GM21526 (cell line): ENCODE measurements at regions not wholly inside any gene's neighbourhood (a gene's known extent, or its start where the extent isn't known, plus 50 kb on each side); places are given as distances from the start of the nearest gene placed in this dataset.
"Not testable (repeated sequence)": the region's sequence is repeated elsewhere in the genome, so short reads cannot be mapped to it uniquely, and the experiment has no call there.

Experiments used
- ATAC-seq: cut with Tn5 transposase; IDR thresholded peaks from one replicate; pipeline ENCODE4 v1.9.1; 2021; ENCODE audit warnings: moderate library complexity; ENCODE audit not compliant: unreplicated experiment, low FRiP score

- ATAC-seq: no peak
These were observed 372.9 kb upstream of the NDST3 start for GRCh38 chr4:117661091-117662072.

DNA sequence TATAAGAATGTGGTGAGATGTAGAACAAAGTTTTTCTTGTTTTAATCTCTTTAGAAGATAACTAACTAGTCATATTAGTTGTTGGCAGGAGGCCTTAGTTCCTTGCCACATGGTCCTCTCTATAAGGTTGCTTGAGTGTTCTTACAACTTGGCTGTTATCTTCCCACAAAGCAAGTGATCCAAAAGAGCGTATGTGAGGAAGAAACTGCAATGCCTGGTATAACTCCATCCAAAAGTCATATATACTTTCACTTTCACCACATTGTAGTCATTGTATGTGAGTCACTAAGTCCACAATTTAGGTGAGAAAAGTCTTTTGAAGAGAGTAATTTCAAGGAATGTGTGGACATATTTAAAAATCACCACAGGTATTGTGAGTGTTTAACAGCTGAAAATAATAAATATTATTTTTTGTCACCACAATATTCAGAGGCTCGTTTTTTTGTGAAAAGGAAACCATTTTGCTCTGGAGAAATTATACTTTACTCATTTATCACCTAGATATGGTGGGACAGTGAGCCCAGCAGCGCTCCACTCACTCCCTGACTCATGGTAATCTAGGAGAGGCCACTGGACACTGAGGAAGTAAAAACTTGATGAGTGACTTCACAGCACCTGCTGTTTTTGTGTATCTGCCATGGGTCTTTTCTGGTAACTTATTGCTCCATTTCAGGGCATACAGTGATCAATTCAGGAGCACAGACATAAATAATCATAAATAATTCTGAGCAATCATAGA is 369.4 kb upstream of the NDST3 start:
- ATAC-seq: no peak

DNA sequence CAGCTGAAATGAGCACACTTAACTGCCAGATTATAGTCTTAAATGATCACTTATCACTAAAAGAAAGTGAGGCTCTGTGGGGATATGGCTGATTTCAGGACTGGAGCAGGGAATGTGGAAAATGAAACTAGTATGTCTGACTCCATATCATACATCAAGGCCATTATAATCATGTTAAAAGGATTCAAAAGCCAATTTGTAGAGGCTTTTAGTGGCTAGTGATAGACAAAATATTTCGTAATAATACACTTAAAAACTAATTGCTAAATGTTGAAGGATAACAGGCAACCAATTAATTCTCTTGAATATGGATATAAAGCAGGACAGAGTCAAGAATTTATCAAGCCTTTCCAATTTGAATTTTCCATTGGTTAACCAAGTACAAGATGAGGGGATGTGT is 358.1 kb upstream of the NDST3 start:
- no peak for ATAC-seq

GRCh38 chr4:117678861-117679260 is 355.4 kb upstream of the NDST3 start:
- no peak for ATAC-seq

- no peak for ATAC-seq
These were observed 342.5 kb upstream of the NDST3 start for GRCh38 chr4:117691572-117692351.

- ATAC-seq: no peak
These were observed 341.7 kb upstream of the NDST3 start for GRCh38 chr4:117692538-117692937.

GRCh38 chr4:117699595-117699994 is 334.7 kb upstream of the NDST3 start:
- ATAC-seq: no peak

DNA sequence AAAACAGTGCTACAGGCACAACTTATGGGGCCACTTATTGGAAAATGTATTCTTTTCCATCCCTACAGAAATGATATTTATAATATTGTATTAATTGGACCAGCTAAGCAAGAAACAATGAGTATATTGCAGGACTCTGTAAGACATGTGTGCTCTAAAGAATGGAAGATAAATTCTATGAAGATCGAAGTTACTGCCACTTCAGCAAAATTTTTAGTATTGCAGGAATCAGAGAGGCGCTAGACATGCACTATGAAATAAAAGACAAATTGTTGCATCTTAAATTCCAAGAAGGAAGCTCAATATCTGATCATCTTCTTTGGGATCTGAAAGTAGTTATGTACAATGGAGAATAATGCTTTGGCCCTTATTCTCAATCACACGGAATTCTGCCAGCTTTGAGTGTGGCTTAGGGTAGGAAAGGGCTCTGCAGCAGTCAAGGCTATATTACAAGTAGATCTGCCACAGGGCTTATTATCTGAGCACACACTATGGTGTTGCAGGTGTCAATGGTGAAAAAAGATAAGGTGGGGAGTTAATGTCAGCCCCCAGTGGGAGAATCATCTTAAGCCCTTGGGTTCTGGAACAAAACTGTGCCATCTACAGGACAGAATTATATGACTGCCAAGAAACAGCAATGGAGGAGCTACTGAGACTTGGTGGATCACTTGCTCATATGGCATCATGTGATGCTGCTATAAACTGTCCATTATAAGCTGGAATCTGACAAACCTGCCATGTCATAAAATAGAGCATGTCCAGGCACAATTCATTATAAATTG is 334.0 kb upstream of the NDST3 start:
- no peak for ATAC-seq

DNA sequence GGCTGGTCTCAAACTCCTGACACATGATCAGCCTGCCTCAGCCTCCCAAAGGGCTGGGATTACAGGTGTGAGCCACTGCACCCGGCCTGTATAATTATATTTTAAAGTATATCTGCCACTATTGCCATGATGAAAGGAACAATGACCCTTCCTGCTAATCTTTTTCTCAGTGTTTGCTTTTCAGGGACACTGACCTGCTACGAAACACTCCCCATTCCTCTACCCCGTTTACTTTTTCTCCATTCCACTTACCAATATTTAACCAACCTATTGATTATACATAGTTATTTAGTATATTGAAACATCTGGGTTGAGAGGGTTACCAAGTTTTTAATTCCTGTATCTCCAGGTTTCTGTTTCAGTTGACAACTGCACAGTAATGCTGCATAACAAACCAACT is 331.9 kb upstream of the NDST3 start:
- no peak for ATAC-seq

- ATAC-seq: no peak
These were observed 329.6 kb upstream of the NDST3 start for GRCh38 chr4:117704721-117705120.

- no peak for ATAC-seq
These were observed 293.6 kb upstream of the NDST3 start for GRCh38 chr4:117740736-117741135.

GRCh38 chr4:117745379-117745778 is 288.9 kb upstream of the NDST3 start:
- ATAC-seq: not testable (repeated sequence)

DNA sequence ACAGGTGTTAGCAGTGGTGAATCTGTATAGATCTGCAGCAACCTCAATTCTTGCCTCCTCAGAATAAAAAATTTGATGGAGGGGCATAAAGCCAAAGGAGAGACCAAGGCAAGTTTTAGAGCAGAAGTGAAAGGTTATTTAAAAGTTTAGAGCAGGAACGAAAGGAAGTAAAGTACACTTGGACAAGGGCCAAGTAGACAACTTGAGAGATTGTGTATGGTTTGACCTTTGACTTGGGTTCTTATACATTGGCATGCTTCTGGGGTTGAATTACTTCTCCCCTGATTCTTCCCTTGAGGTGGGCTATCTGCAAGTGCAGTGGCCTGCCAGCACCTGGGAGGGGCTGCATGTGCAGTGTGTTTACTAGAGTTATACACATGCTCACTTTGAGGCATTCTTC is 278.8 kb upstream of the NDST3 start:
- no peak for ATAC-seq

DNA sequence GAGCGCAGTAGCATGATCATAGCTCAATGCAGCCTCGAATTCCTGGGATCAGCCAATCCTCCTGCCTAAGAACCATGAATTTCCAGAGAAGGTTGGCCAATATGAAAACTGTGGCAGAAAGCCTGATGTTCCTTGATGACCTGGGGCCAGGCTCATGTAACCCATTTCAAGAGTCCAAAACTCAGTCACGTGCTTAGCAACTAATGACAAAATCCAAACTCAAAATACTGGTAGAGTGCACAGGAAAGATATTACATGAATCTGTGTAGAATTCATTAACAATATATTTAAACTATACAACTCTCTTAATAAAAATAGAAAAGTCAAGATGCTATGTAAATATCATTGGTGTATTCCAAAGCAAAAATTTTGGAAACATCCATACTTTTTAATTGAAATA is 265.7 kb upstream of the NDST3 start:
- ATAC-seq: no peak

DNA sequence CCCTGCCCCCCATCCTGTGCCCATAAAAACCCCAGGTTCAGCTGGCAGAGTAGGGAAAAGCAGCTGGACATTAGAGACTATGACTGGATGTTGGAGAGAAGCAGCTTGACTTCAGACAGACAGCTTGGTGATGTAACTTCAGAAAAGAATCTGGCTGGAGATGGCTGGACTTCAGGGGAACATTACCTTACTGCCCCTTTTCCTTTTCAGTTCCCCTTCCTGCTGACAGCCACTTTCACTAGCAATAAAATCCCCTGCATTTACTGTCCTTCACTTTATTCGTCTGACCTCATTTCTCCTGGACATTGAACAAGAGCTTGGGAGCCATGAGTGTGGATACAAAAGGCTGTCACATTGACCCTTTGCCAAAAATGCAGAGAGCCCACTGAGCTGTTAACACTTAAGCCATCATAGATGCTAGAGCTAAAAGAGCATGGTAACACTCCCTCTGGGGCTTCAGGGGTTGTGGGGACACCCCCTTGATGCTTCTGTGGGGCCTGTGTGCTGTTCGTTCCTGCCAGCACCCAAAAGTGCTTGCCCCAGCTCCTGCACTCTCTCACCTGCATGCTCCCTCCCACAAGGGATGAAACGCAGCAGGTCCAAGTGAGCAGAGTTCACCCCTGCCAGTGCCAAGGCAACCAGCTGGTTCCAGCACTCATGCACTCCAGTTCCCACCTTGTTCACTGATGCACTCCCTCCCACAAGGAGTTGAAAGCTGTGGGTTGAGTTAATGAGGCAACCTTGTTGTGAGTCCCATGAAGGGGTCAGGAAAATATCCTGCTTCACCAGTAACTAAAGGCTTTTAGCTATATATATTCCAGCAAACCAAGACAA is 263.8 kb upstream of the NDST3 start:
- no peak for ATAC-seq

- ATAC-seq: no peak
These were observed 262.5 kb upstream of the NDST3 start for GRCh38 chr4:117771647-117772337.

GRCh38 chr4:117773064-117773936 is 261.0 kb upstream of the NDST3 start:
- no peak for ATAC-seq

GRCh38 chr4:117777721-117778120 is 256.6 kb upstream of the NDST3 start:
- no peak for ATAC-seq
